Adrenal gland (tissue), 9 donors: ENCODE measurements at regions not wholly inside any gene's neighbourhood (a gene's known extent, or its start where the extent isn't known, plus 50 kb on each side); places are given as distances from the start of the nearest gene placed in this dataset.
A peak's percentile ranks its signal among the peaks of the same experiment; 100 is the strongest.

Experiments
- DNase-seq, 7 donors: peaks; one replicate each; pipeline ENCODE4 v3.0.0-alpha.2; 2019 to 2020
- H3K27ac ChIP-seq, 5 donors: fragments of 200-600 bp; sonication (generic) in 4 of 5; 1 replicate in 3 of 5; 2 replicates in 2 of 5; pipeline versions ENCODE4 v1.5.1 to v1.8.0; 2016 to 2020; ENCODE audit warnings: mild to moderate bottlenecking in 1 of 5
- H3K27me3 ChIP-seq: fragments of 200-600 bp; 2 replicates; pipeline ENCODE4 v1.8.0; 2021
- H3K36me3 ChIP-seq, 2 donors: fragments of 200-600 bp; replicated peaks in 1 of 2; 1 replicate in 1 of 2; 2 replicates in 1 of 2; pipeline versions ENCODE4 v1.5.1 to v1.8.0; 2018 to 2022
- H3K4me1 ChIP-seq, 2 donors: fragments of 200-600 bp; replicated peaks in 1 of 2; 1 replicate in 1 of 2; 2 replicates in 1 of 2; pipeline versions ENCODE4 v1.5.1 to v1.8.0; 2018 to 2021
- H3K4me3 ChIP-seq, 4 donors: fragments of 200-600 bp; sonication (generic) in 3 of 4; one replicate each; pipeline ENCODE4 v1.5.1; 2016 to 2018
- H3K9me3 ChIP-seq, 3 donors: fragments of 200-600 bp; sonication (generic) in 1 of 3; replicated peaks in 1 of 3; 1 replicate in 2 of 3; 2 replicates in 1 of 3; pipeline versions ENCODE4 v1.5.1 to v1.8.0; 2016 to 2021
- POLR2A ChIP-seq, 2 donors: fragments of 450-650 bp; IDR thresholded peaks; one replicate each; pipeline ENCODE4 v1.6.1; 2017; ENCODE audit warnings: antibody characterized with exemption in 2 of 2, mild to moderate bottlenecking in 2 of 2, moderate library complexity in 1 of 2
- WGBS, 4 donors: extraction: QIAGEN DNeasy Blood & Tissue Kit in 2 of 4; methylation state at CpG; one replicate each; pipeline versions ENCODE4 v1.1.5 to v1.1.7; 2013 to 2017; 5-methylcytosine and 5-hydroxymethylcytosine counted together
- intact Hi-C, 2 donors: fragments of 100-400 bp; cut with DNase I; formaldehyde crosslinking; loops; one replicate each; pipeline versions ENCODE4 v1.14.1 to v1.15.0; 2022 to 2023
- TF ChIP-seq, protein P1 (sequence below), 6 experiments: fragments of 450-650 bp in 4 of 6; fragments of 200-600 bp in 2 of 6; sonication (generic) in 1 of 6; IDR thresholded peaks; 1 replicate in 5 of 6; 2 replicates in 1 of 6; pipeline versions ENCODE4 v1.5.1 to v1.8.0; 2016 to 2021; ENCODE audit warnings: antibody characterized with exemption in 6 of 6, mild to moderate bottlenecking in 2 of 6, moderate library complexity in 1 of 6
- donor health status: healthy with polysubstance abuse.
- donor health status: Bipolar disorder and iron deficiency.
- donor health status: DM: yes; HTN: yes; CAD: no.
- donor health status: DM: no; HTN: no; CAD: no.
- donor health status: DM: no; HTN: no; CAD: no.

DNA sequence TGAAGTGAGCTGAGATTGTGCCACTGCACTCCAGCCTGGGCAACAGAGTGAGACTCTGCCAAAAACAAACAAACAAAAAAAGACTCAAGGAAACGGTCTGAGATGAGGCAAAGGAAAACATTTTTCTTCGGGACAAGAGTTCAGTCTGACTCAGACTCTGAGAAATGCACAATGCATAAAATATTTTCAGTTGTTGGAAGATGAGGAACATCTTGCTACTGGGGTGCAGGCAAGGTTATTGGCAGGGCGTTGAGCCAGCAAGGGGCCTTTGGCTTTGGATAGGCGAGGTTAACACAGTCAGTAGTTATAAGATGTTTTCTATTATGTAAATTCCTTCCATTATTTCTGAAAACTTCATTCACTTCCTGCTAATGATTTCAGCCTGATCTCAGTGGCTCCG, 96.1 kb upstream of the VCX start:
- peak overlapping the region in 1 of 5 donors; percentile 6 for H3K27ac ChIP-seq
- 34 to 56% (median 49%) methylated on average over 5 of the region's 5 CpGs for WGBS, 4 donors
- H3K4me3 ChIP-seq, result no peak overlapping the region
- no peaks in the 10 kb centered on the region for H3K4me1 ChIP-seq
- no peaks in the 10 kb centered on the region for H3K27me3 ChIP-seq
- intact Hi-C loops, result no loop called here
- TF ChIP-seq, protein P1, sequence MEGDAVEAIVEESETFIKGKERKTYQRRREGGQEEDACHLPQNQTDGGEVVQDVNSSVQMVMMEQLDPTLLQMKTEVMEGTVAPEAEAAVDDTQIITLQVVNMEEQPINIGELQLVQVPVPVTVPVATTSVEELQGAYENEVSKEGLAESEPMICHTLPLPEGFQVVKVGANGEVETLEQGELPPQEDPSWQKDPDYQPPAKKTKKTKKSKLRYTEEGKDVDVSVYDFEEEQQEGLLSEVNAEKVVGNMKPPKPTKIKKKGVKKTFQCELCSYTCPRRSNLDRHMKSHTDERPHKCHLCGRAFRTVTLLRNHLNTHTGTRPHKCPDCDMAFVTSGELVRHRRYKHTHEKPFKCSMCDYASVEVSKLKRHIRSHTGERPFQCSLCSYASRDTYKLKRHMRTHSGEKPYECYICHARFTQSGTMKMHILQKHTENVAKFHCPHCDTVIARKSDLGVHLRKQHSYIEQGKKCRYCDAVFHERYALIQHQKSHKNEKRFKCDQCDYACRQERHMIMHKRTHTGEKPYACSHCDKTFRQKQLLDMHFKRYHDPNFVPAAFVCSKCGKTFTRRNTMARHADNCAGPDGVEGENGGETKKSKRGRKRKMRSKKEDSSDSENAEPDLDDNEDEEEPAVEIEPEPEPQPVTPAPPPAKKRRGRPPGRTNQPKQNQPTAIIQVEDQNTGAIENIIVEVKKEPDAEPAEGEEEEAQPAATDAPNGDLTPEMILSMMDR (IDR thresholded peaks at IDR 0.05), result no peak
- TF ChIP-seq POLR2A (IDR thresholded peaks at IDR 0.05), result no peak
- H3K9me3 ChIP-seq, result no peaks in the 10 kb centered on the region
- no peaks in the 10 kb centered on the region for H3K36me3 ChIP-seq
- DNase-seq, result peak in 2 of 7 donors; percentile 15 to 45

DNA sequence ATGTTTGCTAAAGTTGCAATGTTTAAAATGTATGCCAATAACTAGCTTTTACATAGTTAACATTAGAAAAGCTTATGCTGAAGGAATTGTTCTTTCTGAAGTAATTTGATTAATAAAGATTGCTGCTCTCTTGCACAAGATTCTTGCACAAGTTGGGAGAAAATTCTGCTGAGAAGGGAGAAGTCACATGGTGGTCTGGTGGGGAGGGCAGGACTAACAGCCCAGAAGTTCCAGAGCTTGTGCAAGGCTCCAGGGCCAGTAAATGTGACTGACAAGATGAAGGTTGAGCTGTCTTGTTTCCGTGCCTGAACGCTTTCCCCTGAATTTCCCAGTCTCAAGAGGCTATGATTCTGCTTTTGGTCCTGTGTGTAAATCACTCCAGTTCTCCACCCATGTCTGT, 112.9 kb upstream of the VCX start:
- Histone ChIP-seq H3K4me3 (no peak overlapping the region), H3K27ac (no peak overlapping the region), H3K4me1 (no peaks in the 10 kb centered on the region), H3K36me3 (no peaks in the 10 kb centered on the region), H3K9me3 (no peaks in the 10 kb centered on the region), H3K27me3 (no peaks in the 10 kb centered on the region)
- DNase-seq, result no peak
- WGBS, 4 donors, result 37 to 78% (median 67%) methylated on average over 1 to 2 of the region's 2 CpGs
- no peak for TF ChIP-seq POLR2A (IDR thresholded peaks at IDR 0.05)
- TF ChIP-seq, protein P1 (IDR thresholded peaks at IDR 0.05), result no peak
- intact Hi-C loops, result no loop called here

DNA sequence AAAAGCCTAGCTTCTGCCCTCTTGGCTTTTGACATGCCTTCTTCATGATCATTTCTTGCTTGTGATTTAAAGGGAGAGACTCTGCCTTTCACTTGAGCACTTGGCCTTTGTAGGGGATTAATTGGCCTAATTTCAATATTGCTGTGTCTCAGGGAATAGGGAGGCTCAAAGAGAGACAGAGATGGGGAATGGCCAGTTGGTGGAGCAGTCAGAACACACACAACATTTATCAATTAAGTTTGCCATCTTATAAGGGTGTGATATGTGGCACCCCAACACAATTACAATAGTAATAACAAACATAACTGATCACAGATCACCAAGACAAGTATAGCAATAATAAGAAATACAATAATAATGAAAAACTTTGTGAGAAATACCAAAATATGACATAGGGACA, 122.5 kb upstream of the VCX start:
- intact Hi-C loops, result no loop called here
- Histone ChIP-seq H3K36me3 (no peaks in the 10 kb centered on the region), H3K4me1 (no peaks in the 10 kb centered on the region), H3K27ac (no peak overlapping the region), H3K27me3 (no peaks in the 10 kb centered on the region), H3K9me3 (no peaks in the 10 kb centered on the region), H3K4me3 (no peak overlapping the region)
- no peak for TF ChIP-seq POLR2A (IDR thresholded peaks at IDR 0.05)
- TF ChIP-seq, protein P1 (IDR thresholded peaks at IDR 0.05), result no peak
- DNase-seq, result no peak

DNA sequence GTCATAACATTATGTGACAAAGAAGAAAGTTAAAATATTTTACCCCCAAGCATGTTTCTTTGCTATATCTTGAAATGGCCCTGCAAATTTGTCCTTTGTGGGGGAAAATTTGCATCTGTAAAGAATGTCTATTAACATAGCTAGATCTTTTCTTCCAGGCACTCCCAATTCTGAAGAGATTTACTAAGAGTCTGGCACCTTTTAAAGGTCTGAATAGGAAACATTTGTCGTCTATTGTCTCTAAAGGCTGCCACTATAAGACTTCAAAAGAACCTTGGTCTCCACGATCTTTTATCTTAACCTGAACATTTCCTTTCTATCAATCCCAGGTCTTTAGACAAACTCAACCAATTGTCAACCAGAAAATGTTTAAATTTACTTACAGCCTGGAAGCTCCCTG, 128.6 kb upstream of the VCX start:
- no peak for TF ChIP-seq POLR2A (IDR thresholded peaks at IDR 0.05)
- TF ChIP-seq, protein P1 (IDR thresholded peaks at IDR 0.05), result no peak
- no peak overlapping the region for H3K4me3 ChIP-seq
- no peaks in the 10 kb centered on the region for H3K9me3 ChIP-seq
- H3K4me1 ChIP-seq, result no peaks in the 10 kb centered on the region
- no peak overlapping the region for H3K27ac ChIP-seq
- H3K36me3 ChIP-seq, result no peaks in the 10 kb centered on the region
- no peaks in the 10 kb centered on the region for H3K27me3 ChIP-seq
- DNase-seq, result no peak
- intact Hi-C loops, result no loop called here
- 19 to 26% (median 20%) methylated on average over 2 of the region's 2 CpGs for WGBS, 4 donors
